NCI-H774 (cell line): ENCODE measurements at regions not wholly inside any gene's neighbourhood (a gene's known extent, or its start where the extent isn't known, plus 50 kb on each side); places are given as distances from the start of the nearest gene placed in this dataset.
"Not testable (repeated sequence)": the region's sequence is repeated elsewhere in the genome, so short reads cannot be mapped to it uniquely, and the experiment has no call there.

ENCODE experiments used
- DNase-seq: peaks from one replicate; lab custom pipeline; 2025; lab: John Stamatoyannopoulos, UW

DNA sequence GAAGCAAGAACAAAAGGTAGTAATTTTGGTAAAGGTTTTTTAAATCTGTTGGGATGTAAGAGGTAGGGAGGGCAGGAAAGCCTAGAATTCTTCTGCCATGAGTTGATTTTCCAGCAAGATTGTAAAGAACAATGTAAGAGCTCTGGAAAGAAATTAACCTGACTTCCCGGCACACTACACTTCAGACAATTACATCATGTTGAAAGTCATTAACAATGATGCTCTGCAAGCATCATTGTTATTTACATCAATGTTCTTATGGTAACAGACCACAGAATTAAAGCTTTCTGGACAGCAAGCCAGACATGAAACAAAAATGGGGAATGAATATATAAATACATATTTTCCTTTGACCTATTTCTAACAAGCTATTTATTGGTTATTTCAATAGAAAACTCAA is 342.2 kb downstream of the CEP170 start:
- not testable (repeated sequence) for DNase-seq

DNA sequence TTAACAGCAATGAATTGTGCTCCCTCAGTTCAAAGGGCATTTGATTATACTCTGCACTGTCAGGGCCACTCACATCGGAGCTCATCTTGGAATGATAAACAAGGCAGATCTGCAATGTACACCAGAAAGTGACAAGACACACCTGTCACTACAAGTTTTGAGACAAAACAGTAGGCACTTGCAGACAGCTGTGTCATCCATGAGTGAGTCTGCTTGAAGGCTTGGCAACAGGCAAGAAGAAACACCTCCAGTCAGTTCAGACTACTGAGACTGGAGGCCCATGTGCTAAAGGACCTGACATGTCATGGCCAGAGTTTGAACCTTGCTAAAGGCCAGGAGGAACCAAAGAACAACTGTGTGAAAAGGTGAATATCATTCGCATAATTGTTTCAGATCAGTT is 354.5 kb downstream of the CEP170 start:
- DNase-seq, result not testable (repeated sequence)

DNA sequence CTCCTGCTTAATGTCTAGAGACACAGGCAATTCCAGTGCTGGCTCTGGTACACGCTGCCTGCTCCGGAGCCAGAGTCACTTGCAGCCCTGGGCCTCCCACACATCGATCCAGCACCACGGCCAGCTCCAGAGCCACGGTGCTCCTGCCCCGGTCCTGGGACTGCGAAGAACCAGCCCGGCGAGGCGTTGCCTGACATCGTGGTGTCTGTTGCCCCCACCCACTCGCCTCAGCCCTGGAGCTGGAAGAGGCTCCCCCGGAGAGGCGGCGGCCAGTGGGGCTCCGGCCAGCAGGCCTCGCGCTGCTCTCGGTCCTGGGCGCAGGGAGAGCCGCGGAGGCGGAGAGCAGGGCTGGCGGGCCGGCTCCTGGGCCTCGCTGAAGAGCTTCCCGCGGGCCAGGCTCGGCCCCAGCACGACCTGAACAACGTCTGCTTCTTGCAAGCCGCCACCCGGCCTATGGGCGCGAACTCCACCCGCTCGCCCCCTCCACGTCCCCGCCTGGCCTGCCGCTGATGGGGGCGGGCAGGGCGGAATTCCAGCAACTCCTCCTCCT is 364.8 kb downstream of the CEP170 start:
- no peak for DNase-seq

DNA sequence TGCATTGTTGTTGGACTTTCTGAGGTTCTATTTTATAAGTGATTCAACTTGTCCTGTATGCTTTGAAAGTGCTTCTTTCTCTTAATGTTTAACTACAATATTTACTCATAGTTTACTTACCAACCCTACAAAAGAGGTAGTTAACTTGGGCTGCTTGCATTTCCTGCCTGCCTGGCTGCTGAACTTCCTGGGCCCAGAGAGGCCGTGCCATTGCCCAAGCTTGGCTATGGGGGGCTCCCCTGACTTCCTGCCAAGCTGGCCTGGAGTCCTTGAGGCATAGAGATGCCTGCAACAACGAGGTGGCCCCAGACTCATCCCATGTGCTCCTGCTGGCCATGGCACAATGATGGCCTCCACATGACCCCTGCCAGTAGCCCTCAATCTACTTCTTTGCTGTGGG is 361.6 kb upstream of the PLD5 start:
- DNase-seq, result no peak

DNA sequence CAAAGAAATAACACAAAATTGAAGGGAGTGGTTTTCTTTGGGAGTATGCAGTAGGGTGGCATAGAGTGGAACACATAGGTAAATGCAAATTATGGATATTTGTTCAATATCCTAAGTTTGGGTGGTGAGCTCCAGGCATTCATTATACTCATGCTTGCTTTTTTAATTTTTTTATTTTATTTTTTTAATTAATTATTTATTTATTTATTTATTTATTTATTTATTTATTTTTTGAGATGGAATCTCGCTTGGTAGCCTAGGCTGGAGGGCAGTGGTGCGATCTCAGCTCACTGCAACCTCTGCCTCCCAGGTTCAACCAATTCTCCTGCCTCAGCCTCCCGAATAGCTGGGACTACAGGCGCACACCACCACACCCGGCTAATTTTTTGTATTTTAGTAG is 355.5 kb upstream of the PLD5 start:
- not testable (repeated sequence) for DNase-seq

DNA sequence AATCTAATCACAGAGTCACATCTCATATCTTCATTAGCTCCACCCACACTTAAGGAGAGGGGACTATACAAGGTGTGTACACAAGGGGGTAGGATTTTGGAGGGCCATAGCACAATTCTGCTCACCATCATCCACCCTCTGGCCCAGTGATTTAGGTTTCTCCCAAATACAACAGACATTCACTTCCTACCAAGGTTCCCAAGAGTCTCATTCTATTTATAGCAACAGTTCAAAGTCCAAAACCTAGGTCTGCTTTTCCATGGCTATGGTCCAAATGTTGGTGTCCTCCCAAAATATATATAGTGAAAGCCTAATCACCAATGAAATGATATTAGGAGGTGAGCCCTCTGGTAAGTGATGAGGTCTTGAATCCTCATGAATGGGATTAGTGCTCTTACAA is 353.2 kb upstream of the PLD5 start:
- no peak for DNase-seq

DNA sequence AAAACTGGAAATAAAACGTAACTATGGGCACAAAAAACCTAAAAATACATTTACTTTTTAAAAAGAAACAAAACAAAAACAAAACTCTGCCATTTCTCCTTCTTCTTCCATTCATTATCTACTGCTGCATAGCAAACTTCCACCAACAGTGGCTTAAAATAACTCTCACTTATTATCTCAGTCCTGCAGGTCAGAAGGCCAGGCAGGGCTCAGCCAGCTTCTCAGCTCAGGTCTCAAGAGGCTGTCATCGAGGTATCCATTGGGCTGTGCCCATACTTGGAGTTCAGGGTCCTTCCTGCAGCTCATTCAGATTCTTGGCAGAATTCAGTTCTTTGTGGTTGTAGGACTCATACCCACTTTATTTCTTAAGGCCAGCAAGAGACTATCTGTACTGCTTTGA is 352.7 kb upstream of the PLD5 start:
- DNase-seq, result no peak

DNA sequence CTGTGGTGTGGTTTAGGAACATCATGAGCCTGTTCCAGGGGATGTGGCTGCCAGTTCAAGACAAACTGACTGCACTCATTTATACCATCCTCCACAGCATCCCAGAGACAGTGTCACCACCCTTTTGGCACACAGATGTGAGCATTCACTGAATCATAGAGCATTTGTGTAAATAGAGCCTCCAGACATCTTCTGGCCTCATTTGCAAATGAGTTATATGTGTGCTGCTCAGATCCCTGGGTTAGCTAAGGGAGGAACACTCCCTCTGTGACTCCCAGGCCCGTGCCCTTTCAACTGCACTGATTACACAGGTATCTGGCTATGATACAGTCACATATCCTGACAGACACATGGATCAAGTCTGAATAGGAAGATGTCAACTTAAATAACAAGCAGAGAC is 351.5 kb upstream of the PLD5 start:
- DNase-seq, result no peak

DNA sequence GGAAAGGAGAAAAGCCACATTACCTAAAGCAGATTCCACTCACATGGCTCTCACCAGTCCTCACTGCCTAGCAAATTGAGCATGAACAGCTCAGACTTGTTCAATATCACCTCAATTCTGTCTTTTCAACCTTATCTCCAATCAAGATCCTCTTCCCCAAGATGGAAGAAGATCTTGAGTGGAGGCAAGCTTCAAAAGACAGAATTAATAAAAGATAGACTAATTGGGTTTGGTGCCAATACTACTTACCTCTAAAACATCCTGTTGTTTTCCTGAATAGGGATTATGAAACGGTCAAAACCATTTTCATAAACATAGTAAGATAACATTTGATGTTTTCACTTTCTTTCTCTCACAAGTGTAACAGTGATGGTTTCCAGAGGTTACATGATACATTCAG is 349.2 kb upstream of the PLD5 start:
- DNase-seq, result no peak

DNA sequence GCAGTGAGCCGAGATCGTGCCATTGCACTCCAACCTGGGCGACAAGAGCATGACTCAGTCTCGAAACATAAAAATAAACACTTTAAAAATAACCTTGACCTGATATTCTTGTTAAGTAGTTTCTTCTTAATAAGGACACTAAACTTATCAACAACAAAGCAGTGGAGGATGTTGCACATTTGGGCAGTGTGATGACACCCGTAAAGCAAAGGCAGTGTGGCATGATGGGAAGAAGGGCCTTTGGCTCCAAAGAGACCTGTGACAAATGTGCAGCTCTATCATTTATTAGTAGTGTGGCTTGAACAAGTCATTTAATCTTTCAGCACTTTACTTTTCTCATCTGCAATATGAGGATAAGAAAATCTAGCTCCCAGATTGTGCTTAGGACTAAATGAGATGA is 348.0 kb upstream of the PLD5 start:
- no peak for DNase-seq

DNA sequence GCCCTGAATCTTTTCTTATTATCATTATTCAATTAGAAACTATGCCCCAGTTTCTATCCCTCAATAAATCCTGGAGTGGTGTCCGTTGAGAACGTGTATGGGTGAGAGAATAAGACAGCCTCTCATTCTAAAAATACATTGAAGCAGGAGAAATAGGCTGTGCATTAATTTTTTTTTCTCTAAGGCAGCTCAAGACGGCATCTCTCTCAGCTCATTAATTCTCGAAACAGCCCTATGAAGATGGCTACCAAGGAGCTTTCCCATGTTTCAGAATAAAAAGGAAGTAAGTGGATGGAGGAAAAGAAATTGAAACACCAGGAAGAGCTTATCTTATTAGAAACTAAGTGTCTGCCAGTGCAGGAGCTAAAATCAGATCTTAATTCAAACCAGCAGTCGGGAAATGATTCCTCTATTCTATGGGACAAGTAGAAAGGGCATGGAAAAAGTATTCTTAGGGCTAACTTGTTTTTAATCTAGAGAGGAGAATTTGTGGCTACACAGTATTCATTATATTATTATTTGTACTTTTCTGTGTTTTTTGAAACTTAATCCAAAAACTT is 347.1 kb upstream of the PLD5 start:
- no peak for DNase-seq

DNA sequence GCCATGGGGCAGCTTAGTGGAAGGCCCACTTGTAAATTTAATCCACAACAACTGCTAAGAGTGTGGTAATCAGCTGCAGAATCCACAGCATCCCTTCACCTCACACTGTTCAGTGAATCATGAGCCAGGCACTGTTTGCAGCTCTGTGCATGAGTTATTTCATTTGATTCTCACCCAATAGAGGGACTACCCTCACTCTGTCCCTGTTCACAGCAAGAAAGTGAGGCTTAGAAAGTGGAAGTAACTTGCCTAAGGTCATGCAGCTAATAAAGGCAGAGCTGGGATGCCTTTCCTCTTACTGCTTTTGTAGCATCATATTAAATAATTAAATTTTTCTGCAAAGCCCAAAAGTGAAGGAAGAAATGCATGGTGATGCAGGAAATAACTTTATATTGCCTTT is 346.5 kb upstream of the PLD5 start:
- no peak for DNase-seq

DNA sequence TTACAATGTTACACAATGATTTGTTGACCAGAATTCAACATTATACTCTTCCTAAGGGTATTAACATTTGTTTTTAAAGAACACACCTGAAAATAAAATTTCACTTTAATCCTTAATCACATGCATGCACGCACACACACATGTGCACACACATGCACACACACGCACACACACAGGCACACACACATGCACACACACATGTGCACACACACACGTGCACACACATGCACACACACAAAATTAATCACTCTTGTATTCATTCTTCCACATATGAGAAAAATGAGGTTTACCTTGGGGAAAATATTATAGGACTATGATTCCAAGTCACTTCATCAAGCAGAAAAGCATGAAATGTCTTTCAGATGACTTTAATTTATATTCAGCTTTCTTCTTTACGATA is 331.8 kb upstream of the PLD5 start:
- no peak for DNase-seq

DNA sequence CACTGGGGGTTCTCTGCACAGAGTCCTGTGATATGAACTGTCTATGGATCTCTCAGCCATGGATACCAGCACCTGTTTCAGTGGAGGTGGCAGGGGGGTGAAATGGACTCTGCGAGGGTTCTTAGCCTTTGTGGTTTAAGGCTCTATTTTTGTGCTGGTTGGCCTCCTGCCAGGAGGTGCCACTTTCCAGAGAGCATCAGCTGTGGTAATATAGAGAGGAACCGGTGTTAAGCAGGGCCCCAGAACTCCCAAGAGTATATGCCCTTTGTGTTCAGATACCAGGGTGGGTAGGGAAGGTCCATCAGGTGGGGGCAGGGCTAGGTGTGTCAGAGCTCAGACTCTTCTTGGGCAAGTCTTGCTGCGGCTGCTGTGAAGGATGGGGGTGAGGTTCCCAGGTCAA is 330.0 kb upstream of the PLD5 start:
- DNase-seq, result no peak

DNA sequence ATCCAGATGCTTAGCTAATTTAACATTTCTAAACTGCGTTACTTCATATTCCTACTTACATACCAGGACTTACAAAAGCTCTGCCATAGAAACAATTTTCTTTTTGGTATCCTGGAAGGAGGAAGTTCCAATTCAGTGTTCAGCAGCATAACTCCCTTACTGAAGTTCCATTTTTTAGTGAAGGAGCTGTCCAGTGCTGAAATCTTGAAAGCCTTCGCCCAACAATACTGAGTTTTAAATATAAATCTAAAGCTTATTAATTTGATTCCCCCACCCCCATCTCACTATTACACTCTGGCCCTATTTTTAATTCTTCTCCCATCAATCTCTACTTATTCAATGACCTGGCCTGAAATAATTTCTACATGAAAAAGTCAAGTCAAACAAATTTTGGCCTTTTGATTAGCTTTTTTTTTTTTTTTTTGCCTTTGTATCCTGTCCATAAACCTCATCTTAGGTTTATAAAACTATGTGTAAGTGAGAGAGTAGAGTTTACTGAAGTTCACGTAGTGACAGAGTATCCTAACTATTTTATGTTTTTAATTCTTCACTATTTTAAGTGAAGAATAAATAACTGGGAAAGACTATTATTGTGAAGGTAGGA is 323.0 kb upstream of the PLD5 start:
- DNase-seq, result no peak

DNA sequence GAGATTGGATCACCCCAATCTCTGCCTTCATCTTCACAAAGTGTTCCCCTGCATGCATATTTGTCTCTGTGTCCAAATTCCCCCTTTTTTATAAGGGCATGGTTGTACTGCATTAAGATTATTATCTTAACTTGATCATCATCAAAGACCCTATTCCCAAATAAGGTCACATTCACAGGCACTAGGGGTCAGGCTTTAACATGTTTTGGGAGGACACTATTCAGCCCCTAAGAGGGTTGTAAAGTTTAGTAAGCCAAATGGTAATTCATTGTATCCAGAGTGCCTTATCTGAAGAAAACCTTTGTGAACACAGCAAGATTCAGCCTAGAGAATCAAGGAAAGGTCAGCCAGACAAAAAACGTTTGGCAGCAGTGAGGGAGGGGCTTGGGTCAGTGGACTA is 317.6 kb upstream of the PLD5 start:
- no peak for DNase-seq

DNA sequence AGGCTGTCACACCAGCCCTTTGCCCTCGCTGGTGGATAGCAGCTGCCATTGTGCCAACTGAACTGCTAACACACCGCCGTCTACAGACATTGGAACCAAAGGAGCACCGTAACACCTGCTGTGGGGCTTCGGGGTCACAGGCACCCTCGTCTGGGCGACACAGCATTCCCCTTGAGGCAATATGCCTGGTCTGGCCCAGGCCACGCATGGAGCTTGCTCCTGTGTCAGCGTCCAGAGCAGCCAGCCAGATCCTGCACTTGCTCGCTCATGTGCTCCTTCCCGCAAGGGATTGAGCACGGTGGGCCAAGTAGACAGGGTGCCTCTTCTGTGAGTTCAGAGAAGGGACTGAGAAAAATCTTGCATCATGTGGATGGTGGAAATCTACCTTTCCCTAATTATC is 314.6 kb upstream of the PLD5 start:
- no peak for DNase-seq

DNA sequence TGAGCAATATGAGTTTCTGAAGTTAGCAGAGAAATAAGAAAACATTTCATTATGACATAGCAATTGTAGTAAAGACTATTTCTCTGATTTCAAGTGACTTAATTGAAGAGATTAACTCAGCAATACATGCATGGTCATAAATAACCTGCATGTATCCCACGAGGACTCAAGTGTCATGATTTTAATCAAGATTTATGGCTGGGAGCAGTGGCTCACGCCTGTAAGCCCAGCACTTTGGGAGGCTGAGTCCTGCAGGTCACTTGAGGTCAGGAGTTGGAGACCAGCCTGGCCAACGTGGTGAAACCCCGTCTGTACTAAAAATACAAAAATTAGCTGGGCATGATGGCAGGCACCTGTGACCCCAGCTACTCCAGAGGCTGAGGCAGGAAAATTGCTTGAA is 311.9 kb upstream of the PLD5 start:
- DNase-seq, result no peak

DNA sequence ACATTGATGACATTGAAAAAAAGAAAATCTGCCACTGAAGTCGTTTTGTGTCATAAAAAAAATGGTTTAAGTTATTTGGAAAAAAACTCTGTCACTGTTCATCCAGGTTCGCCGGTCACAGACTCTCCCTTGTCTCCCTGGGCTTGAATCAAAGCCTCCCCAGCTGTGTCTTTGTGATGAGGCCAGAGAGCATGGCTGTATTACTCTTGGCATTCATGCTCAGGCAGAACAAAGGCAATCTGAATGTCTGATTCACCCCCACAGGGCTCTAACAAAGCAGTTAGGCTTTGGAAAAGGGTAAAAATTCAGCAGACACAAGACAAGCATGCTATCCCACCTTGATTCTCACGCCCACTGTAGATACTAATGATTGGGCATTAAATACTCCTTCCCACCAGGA is 304.3 kb upstream of the PLD5 start:
- DNase-seq, result no peak

DNA sequence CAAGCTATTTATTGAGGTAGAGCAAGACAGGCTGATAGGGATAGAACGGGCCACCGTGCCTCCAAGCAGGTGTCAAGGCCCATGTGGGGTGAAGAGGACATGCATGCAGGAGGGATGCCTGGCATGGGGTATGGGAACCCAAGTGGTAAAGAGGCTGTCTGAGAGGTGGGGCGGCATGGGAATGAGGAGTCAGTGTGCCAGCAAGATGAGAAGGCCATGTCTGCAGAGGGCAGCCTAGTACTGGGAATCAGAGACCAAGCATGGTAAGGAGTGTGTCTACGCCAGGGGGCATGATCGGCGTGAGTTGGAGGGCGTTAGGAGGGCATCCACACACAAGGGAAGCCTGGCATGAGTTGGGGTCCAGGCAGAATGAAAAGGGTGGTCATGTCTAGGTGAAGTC is 303.7 kb upstream of the PLD5 start:
- no peak for DNase-seq

DNA sequence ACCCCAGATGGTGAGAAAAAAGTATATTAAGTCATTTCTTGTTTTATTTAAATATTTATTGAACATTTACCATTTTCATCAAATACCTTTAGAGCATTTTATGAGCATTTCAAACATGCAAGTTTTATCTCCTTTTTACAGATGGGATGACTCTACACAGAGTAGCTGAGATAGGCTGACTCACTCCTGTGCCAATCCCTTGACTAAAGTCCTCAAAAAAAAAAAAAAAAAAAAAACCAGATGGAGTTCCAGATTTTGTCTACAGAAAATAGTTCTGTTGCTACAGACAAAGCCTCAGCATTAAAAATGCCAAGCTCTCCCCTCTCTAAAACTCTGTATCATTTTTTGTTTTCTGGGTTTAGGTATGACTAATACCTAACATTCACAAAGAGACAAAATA is 303.0 kb upstream of the PLD5 start:
- no peak for DNase-seq

DNA sequence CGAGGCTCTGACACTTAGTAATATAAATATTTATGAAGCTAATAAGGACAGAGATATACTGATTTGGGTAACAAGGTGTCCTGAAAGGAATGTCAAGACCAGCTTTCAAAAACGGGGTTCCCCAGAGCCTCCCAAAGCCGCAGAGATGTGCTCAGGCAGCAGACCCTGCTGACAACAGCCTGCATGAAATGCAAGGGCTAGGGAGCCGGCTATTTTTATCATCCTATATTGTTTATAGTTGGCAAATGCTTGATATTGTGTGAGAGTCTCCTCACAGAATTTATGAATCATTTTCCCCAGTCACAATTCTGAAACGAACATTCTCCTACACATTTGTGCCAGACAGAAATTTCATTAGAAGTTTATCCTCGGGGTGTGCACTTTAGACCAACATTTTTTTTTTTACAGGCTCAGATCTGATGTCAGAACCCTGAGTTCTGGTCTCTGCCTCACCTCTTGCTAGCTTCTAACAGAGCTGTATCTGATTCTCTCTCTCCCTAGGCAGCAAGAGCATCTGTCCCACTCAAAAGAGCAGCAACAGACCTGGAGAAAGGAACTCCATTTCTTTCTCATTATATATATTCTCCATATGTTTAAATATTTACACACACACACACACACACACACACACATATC is 302.3 kb upstream of the PLD5 start:
- DNase-seq, result no peak

DNA sequence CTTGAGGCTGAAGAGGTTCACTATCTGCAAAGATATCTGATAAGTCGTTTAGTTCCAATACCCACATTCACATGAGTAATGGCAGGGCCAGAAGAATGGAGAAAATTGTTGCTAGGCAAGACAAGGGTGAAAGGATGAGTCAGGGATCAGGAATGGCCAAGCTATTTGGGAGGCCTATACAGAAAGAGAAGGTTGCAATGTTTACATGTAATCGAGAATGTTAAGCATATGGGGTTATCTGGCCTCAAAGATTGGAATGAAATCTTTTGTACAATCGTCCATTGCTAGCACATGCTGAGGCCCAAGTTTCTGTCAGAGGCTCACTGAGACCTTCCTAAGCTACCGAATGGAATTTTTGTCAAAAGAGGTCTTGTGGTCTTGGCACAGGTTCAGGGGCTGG is 299.9 kb upstream of the PLD5 start:
- no peak for DNase-seq
